SK-N-MC (cell line): ENCODE measurements at regions not wholly inside any gene's neighbourhood (a gene's known extent, or its start where the extent isn't known, plus 50 kb on each side); places are given as distances from the start of the nearest gene placed in this dataset.

Source experiments
- EZH2 ChIP-seq: fragments of 200-600 bp; sonication (generic); IDR thresholded peaks from one replicate; pipeline ENCODE4 v1.6.1; 2017; ENCODE audit warnings: antibody characterized with exemption
- FOXP2 ChIP-seq: optimal IDR thresholded peaks from 2 replicates; pipeline ENCODE3; 2011; ENCODE audit warnings: mild to moderate bottlenecking, moderate library complexity; ENCODE audit not compliant: insufficient read depth; ENCODE audit errors: extremely low read length, control extremely low read depth
- POLR2AphosphoS5 ChIP-seq: IDR thresholded peaks from 2 replicates; pipeline ENCODE4 v1.6.1; 2012; ENCODE audit warnings: mild to moderate bottlenecking, low read depth, low read length, borderline replicate concordance

- TF ChIP-seq EZH2 (no peak), POLR2AphosphoS5 (no peak), FOXP2 (no peak)
Measured at GRCh38 chr5:12109075-12109688, 204.9 kb upstream of the CTNND2 start.
